AG04449 (cell line): ENCODE measurements at regions not wholly inside any gene's neighbourhood (a gene's known extent, or its start where the extent isn't known, plus 50 kb on each side); places are given as distances from the start of the nearest gene placed in this dataset.

Experiments
- CTCF ChIA-PET: fragments of 350-600 bp; formaldehyde crosslinking; extraction: SDS; loops from one replicate; lab custom pipeline; 2021; ENCODE audit warnings: antibody characterized with exemption; lab: Yijun Ruan, JAX
- POLR2A ChIA-PET: fragments of 400-600, 350-600 bp; formaldehyde crosslinking; extraction: SDS; loops from one replicate; lab custom pipeline; 2020; ENCODE audit warnings: antibody characterized with exemption, inconsistent platforms; lab: Yijun Ruan, JAX
- DNase-seq: peaks from one replicate; pipeline ENCODE4 v3.0.0-alpha.2; 2010; ENCODE audit warnings: low read depth, low spot score
- H3K4me3 ChIP-seq: 2 replicates; pipeline ENCODE4 v1.5.1; 2011; ENCODE audit warnings: low read depth, mild to moderate bottlenecking, control low read depth, low read length
- CTCF ChIP-seq: IDR thresholded peaks from one replicate; pipeline ENCODE4 v1.5.1; 2011; ENCODE audit warnings: mild to moderate bottlenecking, moderate library complexity, low read length, control low read depth, inconsistent platforms; ENCODE audit not compliant: insufficient read depth; ENCODE audit errors: missing control alignments

GRCh38 chr16:16865374-16865773 lies 486.4 kb downstream of the NPIPA7 start:
- no peak for TF ChIP-seq CTCF
- no peak for DNase-seq
- CTCF ChIA-PET = no interaction called here
- POLR2A ChIA-PET = no interaction called here
- H3K4me3 ChIP-seq = no peak overlapping the region

- ChIA-PET POLR2A (no interaction called here), CTCF (no interaction called here)
- TF ChIP-seq CTCF = no peak
- DNase-seq = no peak
- no peak overlapping the region for H3K4me3 ChIP-seq
These were observed 489.0 kb downstream of the NPIPA7 start for GRCh38 chr16:16867973-16868372.

DNA sequence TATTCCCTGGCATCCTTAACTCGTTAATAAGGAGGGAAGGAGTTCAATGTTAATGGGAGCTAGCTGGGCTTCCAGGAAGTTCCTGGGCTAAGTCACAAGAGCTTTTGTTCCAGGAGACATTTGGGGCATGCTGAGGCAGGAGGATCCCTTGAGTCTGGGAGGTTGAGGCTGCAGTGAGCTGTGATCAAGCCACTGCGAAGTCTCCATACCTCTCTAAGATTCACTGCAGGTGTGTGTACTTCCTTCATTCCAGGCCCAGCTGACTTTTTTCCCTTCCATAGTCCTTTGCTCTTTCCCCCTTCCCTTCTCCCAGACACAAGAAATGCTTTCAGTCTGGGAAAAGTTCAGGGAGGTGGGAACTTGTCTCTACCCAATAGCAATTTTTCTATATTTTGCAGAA lies 489.8 kb downstream of the NPIPA7 start:
- CTCF ChIA-PET = no interaction called here
- no peak for TF ChIP-seq CTCF
- no peak overlapping the region for H3K4me3 ChIP-seq

GRCh38 chr16:16869746-16870145 lies 490.8 kb downstream of the NPIPA7 start:
- no peak for DNase-seq
- H3K4me3 ChIP-seq = no peak overlapping the region
- ChIA-PET CTCF (interaction anchor here (0.7 to 1.0 kb wide), 2 partner anchors 9 to 11 kb away, joined by 3 read pairs; no protein-coding TSS in a partner anchor), POLR2A (no interaction called here)
- no peak for TF ChIP-seq CTCF

More for the DNA sequence above, 489.8 kb downstream of the NPIPA7 start:
- DNase-seq = no peak
- POLR2A ChIA-PET = no interaction called here

GRCh38 chr16:16871196-16871595 lies 492.3 kb downstream of the NPIPA7 start:
- POLR2A ChIA-PET = no interaction called here
- CTCF ChIA-PET = no interaction called here
- no peak for DNase-seq
- no peak overlapping the region for H3K4me3 ChIP-seq
- no peak for TF ChIP-seq CTCF

DNA sequence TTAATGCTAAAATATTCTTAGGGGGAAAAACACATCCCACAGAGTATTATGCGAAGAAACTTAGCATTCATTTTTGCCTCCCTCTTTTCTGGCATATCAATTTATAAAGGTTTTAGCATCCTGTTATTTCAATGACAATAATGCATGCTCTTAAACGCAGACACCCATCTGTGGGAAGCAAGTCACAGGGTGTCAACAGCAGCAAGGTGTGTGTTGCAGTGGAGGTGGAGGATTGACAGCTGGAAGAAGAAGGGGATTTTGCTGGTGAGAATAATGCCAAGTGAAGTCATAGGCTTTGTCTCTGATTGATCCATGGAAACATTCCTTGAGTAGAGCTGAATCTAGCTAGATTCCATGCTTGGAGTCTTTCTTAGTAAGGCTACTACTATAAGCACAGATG lies 498.1 kb downstream of the NPIPA7 start:
- no peak for DNase-seq
- ChIA-PET CTCF (no interaction called here), POLR2A (no interaction called here)
- no peak for TF ChIP-seq CTCF
- no peak overlapping the region for H3K4me3 ChIP-seq
